IMR-90 (cell line): ENCODE measurements at regions not wholly inside any gene's neighbourhood (a gene's known extent, or its start where the extent isn't known, plus 50 kb on each side); places are given as distances from the start of the nearest gene placed in this dataset.

Experiments used
- BHLHE40 ChIP-seq: fragments of 150-350 bp; IDR thresholded peaks from 2 replicates; pipeline ENCODE4 v1.6.1; 2016; ENCODE audit warnings: mild to moderate bottlenecking, low read depth, low read length
- CEBPB ChIP-seq: IDR thresholded peaks from 2 replicates; pipeline ENCODE4 v1.6.1; 2012; ENCODE audit warnings: low read depth, low read length, improper control_type of control experiment
- CHD1 ChIP-seq: IDR thresholded peaks from 2 replicates; pipeline ENCODE4 v1.6.1; 2012; ENCODE audit warnings: low read depth, low read length, improper control_type of control experiment
- FOS ChIP-seq: fragments of 150-350 bp; IDR thresholded peaks from 2 replicates; pipeline ENCODE4 v1.6.1; 2016; ENCODE audit warnings: low read depth, low read length
- MAFK ChIP-seq: IDR thresholded peaks from 2 replicates; pipeline ENCODE4 v1.6.1; 2012; ENCODE audit warnings: low read depth, low read length, improper control_type of control experiment
- POLR2A ChIP-seq: IDR thresholded peaks from 2 replicates; pipeline ENCODE4 v1.6.1; 2012; ENCODE audit warnings: mild to moderate bottlenecking, low read depth, low read length
- RFX5 ChIP-seq: IDR thresholded peaks from 2 replicates; pipeline ENCODE4 v1.8.0; 2012; ENCODE audit warnings: low read depth, mild to moderate bottlenecking, low read length, moderate library complexity
- SMC3 ChIP-seq: fragments of 150-350 bp; IDR thresholded peaks from 2 replicates; pipeline ENCODE4 v1.6.1; 2016; ENCODE audit warnings: low read depth, mild to moderate bottlenecking, antibody characterized with exemption, low read length, moderate library complexity
- USF2 ChIP-seq: fragments of 150-350 bp; IDR thresholded peaks from 2 replicates; pipeline ENCODE4 v1.6.1; 2017; ENCODE audit warnings: mild to moderate bottlenecking, antibody characterized with exemption, low read length, low read depth
- TF ChIP-seq, protein P1 (sequence below): conservative IDR thresholded peaks from 2 replicates; pipeline ENCODE4 v1.5.1; 2012; ENCODE audit warnings: mild to moderate bottlenecking, low read depth, low read length, improper control_type of control experiment

- TF ChIP-seq RFX5, result no peak
- no peak for TF ChIP-seq BHLHE40
- TF ChIP-seq, protein P1, sequence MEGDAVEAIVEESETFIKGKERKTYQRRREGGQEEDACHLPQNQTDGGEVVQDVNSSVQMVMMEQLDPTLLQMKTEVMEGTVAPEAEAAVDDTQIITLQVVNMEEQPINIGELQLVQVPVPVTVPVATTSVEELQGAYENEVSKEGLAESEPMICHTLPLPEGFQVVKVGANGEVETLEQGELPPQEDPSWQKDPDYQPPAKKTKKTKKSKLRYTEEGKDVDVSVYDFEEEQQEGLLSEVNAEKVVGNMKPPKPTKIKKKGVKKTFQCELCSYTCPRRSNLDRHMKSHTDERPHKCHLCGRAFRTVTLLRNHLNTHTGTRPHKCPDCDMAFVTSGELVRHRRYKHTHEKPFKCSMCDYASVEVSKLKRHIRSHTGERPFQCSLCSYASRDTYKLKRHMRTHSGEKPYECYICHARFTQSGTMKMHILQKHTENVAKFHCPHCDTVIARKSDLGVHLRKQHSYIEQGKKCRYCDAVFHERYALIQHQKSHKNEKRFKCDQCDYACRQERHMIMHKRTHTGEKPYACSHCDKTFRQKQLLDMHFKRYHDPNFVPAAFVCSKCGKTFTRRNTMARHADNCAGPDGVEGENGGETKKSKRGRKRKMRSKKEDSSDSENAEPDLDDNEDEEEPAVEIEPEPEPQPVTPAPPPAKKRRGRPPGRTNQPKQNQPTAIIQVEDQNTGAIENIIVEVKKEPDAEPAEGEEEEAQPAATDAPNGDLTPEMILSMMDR, result no peak
- no peak for TF ChIP-seq POLR2A
- no peak for TF ChIP-seq USF2
- TF ChIP-seq CHD1, result no peak
- TF ChIP-seq FOS, result no peak
- no peak for TF ChIP-seq MAFK
- no peak for TF ChIP-seq SMC3
- TF ChIP-seq CEBPB, result no peak
These were observed 85.2 kb downstream of the PLEKHG1 start for GRCh38 chr6:150684714-150685459.
